ENCODE measurements at regions not wholly inside any gene's neighbourhood (a gene's known extent, or its start where the extent isn't known, plus 50 kb on each side); places are given as distances from the start of the nearest gene placed in this dataset.

GRCh38 chr21:32216293-32216692, 62.6 kb downstream of the MIS18A start:
- DNase-seq (ENCODE audit: low read depth): no peak
- TF ChIP-seq, protein P1, sequence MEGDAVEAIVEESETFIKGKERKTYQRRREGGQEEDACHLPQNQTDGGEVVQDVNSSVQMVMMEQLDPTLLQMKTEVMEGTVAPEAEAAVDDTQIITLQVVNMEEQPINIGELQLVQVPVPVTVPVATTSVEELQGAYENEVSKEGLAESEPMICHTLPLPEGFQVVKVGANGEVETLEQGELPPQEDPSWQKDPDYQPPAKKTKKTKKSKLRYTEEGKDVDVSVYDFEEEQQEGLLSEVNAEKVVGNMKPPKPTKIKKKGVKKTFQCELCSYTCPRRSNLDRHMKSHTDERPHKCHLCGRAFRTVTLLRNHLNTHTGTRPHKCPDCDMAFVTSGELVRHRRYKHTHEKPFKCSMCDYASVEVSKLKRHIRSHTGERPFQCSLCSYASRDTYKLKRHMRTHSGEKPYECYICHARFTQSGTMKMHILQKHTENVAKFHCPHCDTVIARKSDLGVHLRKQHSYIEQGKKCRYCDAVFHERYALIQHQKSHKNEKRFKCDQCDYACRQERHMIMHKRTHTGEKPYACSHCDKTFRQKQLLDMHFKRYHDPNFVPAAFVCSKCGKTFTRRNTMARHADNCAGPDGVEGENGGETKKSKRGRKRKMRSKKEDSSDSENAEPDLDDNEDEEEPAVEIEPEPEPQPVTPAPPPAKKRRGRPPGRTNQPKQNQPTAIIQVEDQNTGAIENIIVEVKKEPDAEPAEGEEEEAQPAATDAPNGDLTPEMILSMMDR (conservative IDR thresholded peaks at IDR 0.05; ENCODE audit: control insufficient read depth, insufficient read depth, low read depth, low read length): no peak

DNA sequence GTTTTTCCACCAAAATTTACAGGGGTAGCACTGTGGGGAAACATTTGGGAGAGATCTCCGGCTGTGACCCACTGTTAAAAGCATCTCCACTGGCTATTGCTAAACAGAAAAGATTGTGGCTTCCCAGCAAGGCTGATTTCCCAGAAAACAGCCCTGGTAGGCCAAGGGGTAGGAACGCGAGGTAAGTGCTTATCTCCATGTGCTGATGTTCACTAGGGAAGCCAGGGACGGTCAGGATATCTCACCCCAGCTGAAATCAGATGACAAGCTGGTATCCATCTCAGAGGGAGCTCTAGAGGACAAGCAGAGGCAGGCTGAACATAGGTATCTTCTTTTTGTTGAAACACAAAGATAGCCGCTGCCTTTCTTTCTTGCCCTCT, 63.6 kb downstream of the MIS18A start:
- TF ChIP-seq, protein P1 (conservative IDR thresholded peaks at IDR 0.05; ENCODE audit: control insufficient read depth, insufficient read depth, low read depth, low read length): no peak
- H3K4me3 ChIP-seq (ENCODE audit: control insufficient read depth, low read depth, low read length): no peak overlapping the region
- DNase-seq (ENCODE audit: low read depth): no peak

More at GRCh38 chr21:32216293-32216692, 62.6 kb downstream of the MIS18A start:
- no peak overlapping the region for H3K4me3 ChIP-seq (ENCODE audit: control insufficient read depth, low read depth, low read length)

GRCh38 chr21:32214654-32215305, 64.1 kb downstream of the MIS18A start:
- no peak overlapping the region for H3K4me3 ChIP-seq (ENCODE audit: control insufficient read depth, low read depth, low read length)
- TF ChIP-seq, protein P1 (conservative IDR thresholded peaks at IDR 0.05; ENCODE audit: control insufficient read depth, insufficient read depth, low read depth, low read length): no peak
- no peak for DNase-seq (ENCODE audit: low read depth)

DNA sequence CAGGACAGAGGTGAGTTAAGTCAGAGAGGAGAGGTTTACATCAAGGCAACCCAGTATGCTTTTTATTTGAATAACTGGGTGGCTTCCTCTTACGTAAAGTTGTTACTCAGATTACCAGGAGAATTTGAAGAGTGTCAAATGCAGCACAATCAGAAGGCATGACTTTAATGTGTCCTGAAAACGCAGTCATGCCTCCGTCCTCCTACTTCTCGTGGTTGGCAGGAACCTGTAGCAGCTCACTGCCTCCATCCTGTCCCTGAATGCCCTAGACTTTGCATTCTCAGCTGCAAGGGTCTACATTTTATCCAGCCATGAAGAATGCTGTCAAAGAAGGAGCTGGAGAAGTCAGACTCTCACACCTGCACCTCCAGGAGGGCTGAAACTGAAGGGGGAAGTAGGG, 66.7 kb downstream of the MIS18A start:
- DNase-seq (ENCODE audit: low read depth): no peak
- TF ChIP-seq, protein P1 (conservative IDR thresholded peaks at IDR 0.05; ENCODE audit: control insufficient read depth, insufficient read depth, low read depth, low read length): no peak
- no peak overlapping the region for H3K4me3 ChIP-seq (ENCODE audit: control insufficient read depth, low read depth, low read length)

DNA sequence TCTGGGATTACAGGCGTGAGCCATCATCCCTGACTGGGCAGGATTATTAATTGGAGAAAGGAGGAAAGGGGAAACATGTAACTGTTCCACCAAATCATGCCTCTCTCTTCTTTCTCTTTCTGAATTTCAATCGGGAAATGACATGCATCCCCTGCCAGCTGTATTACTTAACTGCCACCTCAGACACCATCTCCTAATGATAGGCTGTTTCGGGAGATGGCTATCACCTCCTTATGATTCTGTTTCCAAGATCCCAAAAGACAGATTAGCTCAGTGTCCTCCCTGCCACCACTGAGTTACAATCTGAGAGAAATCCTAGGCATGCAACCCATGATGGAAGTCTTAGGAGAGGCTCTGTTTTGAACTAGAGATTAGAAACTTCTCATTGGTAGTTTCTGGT, 67.5 kb downstream of the MIS18A start:
- TF ChIP-seq, protein P1 (conservative IDR thresholded peaks at IDR 0.05; ENCODE audit: control insufficient read depth, insufficient read depth, low read depth, low read length): no peak
- H3K4me3 ChIP-seq (ENCODE audit: control insufficient read depth, low read depth, low read length): no peak overlapping the region
- DNase-seq (ENCODE audit: low read depth): no peak

GRCh38 chr21:32209580-32209979, 69.3 kb downstream of the MIS18A start:
- TF ChIP-seq, protein P1 (conservative IDR thresholded peaks at IDR 0.05; ENCODE audit: control insufficient read depth, insufficient read depth, low read depth, low read length): no peak
- DNase-seq (ENCODE audit: low read depth): no peak
- H3K4me3 ChIP-seq (ENCODE audit: control insufficient read depth, low read depth, low read length): no peak overlapping the region

- no peak for DNase-seq (ENCODE audit: low read depth)
- H3K4me3 ChIP-seq (ENCODE audit: control insufficient read depth, low read depth, low read length): no peak overlapping the region
- TF ChIP-seq, protein P1 (conservative IDR thresholded peaks at IDR 0.05; ENCODE audit: control insufficient read depth, insufficient read depth, low read depth, low read length): no peak
These were observed 71.5 kb downstream of the MIS18A start for GRCh38 chr21:32207406-32207716.

All from fibroblast of mammary gland (primary cell).